ENCODE measurements at regions not wholly inside any gene's neighbourhood (a gene's known extent, or its start where the extent isn't known, plus 50 kb on each side); places are given as distances from the start of the nearest gene placed in this dataset.

DNA sequence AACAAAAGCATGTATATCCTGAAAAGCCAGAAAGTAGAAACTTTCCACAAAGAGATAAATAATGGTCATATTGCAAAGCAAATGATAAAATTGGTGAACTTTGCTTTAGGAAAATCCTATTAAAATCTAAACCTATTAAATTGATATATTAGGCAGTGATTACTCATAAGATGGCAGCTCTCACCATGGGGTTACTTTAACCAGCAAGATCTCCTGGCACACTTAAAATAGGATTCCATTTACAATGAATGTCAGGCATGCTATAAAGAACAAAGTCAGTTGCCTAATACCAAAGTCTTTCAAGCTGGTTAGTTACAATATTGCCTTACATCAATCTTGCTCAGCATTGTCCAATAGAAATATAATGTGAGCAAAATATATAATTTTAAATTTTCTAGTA is 816.2 kb downstream of the BCL11A start:
- no peak for DNase-seq (ENCODE audit: low read depth in 2 of 2)

DNA sequence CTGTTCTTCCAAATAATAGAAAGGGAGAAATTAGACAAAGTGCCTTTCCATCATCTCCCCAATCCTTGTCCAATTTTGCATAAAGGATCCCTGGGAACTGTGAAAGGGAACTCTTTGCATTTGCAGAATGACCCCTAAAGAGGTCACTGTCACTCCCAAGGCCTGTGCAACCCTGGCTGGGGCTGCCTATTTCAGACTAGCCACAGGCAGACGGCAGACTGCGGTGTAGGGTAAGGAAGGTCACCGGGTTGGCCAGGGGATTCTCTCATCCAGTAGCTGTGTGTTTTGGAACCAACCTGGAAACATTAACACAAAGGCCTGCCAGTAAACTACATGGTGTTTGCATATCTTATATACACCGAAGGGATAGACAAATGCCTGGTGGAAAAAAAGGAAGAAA is 818.7 kb downstream of the BCL11A start:
- no peak for DNase-seq (ENCODE audit: low read depth in 2 of 2)

DNA sequence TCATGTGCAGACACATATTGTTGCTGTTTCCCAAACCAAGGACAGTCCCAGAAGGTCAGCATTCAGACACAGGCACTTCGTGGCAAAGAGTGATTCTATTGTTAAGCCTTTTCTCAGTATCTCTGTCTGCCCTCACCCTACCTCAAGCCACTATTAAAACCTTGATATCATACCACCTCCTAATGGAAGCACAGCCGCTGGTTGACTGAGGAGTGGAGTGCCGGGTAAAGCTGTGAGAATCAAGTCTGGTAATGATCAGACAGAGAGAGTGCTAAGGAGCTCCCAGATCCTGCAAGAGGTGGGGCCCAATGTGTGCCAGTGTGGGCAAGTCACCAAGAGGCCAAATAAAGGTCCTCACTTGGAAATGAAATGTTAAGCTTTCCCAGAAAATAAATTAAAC is 819.5 kb downstream of the BCL11A start:
- no peak for DNase-seq (ENCODE audit: low read depth in 2 of 2)

DNA sequence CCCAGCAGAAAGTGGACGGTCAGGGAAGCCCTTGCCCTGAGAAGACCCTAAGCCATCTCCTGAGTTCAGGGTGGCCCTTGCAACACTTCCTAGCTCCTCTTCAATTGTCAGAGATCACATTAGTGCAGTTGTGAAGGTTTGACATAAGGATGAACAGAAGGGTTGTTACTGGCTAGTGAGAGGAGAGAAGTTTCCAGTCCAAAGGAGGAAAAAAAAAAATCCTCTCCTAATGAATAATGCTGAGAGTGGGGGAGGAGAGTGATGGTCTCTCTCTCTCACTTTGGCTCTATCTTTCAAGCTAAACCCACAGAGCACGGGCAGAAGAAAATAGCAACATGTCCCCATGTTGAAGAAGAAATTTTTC is 819.9 kb downstream of the BCL11A start:
- no peak for DNase-seq (ENCODE audit: low read depth in 2 of 2)

DNA sequence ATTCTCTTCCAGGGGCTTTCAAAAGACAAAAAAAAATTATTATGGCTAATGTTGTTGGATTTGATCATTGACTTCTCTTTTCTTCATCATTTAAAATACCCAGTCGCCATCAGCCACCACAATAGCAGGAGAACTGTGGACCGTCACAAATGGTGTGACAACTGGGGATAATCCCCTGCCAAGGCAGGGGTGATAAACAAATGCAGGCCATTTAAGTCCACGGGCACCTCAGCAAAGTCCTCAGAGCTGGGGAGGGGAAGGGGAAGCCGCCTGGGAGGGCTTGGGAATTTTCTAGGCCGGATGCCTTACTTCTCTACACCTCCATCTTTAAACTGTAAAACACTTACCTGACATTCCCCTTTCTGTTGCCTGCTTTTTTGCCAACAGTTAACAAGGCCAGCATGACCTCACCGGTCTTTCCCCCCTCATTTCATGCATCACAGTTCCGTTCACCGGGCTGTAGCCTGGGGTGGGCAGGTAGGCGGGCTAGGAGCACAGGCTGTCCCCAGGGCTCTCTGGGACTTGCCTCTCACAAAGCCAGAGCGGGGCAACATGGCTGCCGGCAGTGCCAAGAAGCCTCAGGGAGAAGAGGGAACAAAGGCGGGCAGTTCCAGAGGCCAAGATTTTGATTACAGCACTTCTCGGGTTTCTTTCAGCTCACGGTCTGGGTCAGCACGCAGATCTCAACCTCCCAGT is 820.4 kb downstream of the BCL11A start:
- no peak for DNase-seq (ENCODE audit: low read depth in 2 of 2)

DNA sequence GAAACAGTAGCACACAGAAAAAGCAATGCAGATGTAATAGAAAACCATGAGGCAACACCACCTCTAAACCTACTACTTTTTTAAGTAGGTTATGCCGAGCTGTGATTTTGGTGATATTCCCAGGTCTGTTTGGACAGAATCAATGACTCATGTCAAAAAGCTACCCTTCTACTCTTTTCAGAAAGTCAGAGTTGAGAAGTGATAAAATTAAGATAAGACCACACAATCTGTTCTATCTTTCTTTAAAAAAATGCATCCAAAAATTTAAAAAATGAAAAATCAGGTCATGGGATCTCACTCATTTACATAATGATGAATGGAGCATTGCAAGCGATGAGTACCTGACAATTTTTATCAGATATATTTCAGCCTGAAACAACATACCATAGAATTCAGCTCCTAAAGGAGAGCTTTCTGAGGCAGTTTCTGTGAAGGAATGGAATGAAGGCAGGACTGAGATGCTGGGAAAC is 826.3 kb downstream of the BCL11A start:
- no peak for DNase-seq (ENCODE audit: low read depth in 2 of 2)

DNA sequence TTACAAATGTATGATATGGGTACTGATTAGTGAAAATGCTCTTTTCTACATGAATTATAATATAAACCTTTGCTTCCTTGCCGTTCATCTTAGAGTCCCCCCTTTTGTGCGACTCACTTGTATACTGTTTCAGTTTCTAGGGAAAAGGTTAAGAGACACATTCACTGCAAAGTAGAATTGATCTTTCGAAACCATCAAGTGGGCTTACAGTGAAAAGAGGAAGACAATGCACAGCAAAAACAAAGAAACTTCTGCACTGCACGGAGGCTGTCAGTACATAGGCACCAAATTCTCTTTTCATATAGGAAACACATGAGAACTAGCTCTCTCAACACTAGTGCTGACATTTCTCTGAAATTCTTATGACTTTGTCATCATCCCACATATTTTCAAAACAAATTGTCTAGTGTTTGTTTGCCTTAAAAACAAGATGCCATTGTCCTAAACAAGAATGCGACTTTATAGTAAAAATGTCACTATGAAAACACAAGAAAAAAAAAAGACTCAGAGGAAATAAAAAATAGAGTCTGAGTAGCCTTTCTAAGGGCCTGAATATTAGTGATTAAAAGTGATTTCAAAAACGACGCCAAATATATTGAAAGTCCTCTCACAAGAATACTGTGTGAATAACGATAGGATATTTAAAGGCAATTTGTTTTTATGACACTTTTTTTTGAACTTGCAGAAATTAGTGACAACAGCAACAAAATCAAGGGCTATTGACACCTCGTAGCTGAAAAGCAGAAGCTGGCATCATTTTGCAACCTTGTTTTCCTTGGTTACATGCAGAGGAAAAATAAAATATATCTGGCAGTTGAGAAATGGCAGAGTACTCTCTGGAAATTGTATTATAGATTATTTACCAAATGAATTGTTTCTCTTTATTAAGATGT is 827.0 kb downstream of the BCL11A start:
- DNase-seq (ENCODE audit: low read depth in 2 of 2): no peak

DNA sequence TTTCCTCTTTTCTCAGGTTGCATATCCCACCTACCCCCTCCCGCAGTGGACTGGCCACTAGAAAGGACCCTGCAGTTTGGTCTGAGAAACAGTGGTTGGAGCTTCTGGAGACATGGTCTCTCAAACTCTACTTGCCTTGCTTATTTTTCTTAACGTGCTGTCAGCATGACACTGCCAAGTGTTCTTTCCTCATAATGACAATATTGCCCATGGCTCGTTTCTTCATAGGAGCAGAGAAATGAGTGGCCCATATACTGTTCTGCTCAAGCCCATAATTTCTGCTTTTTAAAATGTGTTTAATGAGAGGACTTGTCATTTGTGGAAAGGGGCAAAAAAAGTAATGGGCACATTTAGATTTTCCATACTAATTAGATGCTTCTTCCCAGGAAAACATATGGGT is 828.7 kb downstream of the BCL11A start:
- DNase-seq (ENCODE audit: low read depth in 2 of 2): no peak

DNA sequence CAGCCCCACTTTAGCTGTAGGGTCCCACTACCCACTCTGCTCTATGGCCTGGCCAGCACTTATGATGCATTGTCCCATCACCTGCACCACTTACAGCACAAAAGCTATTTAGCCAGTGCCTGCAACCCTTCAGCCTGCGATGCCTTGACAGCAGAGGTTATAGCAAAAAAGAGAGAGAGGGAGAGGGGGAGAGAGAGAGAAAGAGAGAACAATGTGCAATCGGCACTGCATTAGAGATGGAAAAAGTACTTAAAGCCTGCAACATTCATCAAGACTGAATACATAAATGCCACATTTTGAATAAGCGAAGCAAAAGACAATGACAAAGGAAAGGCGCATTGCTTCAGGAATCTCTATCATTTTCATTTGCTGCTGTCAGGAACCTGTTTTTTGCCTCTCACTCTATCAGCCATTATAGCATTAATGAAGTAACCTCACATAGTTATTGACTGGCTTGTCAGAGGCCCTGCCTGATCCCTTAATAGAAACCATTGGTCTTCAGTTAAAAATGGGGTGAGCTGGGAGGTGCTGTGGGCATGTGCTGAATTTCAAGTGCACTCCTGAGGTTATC is 833.1 kb downstream of the BCL11A start:
- no peak for DNase-seq (ENCODE audit: low read depth in 2 of 2)

DNA sequence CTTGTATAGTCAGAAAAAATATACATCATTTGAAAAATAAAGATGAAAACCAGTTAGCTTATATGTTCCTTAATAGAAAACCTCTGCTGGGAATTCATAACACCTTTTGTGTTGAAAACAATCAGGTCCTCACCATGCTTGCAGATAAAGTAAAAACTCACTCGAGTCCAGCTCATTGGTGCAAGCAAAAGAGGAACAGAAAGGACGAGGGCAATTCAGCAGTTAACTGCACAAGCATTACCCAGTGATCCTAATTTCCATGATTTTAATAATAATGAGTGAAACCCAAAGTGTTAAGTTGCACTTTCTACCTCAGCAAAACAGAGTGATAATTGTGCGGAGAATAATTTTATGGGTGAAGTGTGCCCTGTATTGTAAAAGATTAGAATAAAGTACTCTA is 839.9 kb downstream of the BCL11A start:
- DNase-seq (ENCODE audit: low read depth in 2 of 2): no peak

DNA sequence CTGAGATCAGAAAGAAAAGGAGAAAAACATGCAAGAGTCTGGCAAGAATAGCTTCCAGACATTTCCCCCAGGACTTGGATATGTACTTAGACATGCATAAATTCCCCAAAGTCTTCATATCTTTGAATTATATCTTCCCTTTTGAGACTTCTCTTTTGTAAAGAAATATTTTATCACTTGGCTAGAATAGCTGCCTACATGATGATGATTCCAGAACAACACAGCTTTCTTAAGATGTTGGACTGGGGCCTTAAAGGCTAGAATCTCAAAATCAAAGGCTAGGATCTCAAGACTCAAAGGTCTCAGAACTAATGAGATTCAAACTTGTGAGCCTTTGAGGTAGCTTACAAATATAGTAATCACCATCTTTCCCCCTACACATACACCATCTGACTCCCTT is 842.3 kb downstream of the BCL11A start:
- DNase-seq (ENCODE audit: low read depth in 2 of 2): no peak

DNA sequence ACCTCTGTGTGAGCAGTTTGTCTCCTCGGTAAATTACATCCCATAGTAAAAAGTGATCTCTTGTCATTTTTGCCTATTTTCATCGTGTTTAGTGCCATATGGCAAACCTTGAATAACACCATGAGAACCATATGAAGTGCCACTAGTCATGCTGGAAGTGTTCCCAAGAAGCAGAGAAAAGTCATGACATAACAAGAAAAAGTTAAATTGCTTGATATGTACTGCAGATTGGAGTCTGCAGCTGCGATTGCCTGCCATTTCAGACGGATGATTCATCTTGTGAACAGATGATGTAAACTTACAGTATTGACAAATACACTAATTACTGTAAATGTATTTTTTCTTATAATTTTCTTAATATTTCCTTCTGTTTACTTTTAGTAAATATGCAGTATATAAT is 846.7 kb downstream of the BCL11A start:
- no peak for DNase-seq (ENCODE audit: low read depth in 2 of 2)

DNA sequence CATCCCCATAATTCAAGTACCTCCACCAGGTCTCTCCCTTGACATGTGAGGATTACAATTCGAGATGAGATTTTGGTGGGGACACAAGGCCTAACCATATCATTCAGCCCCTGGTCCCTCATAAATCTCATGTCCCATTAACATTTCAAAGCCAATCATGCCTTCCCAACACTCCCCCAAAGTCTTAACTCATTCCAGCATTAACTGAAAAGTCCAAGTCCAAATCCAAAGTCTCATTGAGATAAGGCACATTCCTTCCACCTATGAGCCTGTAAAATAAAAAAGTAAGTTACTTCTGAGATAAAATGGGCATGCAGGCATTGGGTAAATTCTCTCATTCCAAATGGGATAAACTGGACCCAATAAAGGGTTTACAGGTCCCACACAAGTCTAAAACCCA is 849.7 kb downstream of the BCL11A start:
- no peak for DNase-seq (ENCODE audit: low read depth in 2 of 2)

DNA sequence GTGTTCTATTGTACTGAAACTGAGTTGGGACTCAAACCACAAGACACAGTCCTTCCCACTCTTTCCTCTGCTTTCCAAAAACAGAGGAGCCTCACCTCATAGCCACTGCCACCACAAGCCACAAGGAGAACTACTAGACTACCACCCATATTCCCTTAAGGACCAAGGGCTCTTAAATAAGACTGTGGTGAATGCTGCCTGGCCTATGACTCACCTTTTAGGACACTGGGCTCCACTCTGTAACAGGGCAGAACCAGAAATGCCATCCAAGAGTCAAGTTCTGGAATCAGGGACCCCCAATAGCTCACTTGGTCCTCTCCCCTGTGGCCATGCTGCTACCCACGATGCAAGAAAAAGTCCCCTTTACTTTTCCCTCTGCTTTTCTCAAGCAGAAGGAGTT is 851.4 kb downstream of the BCL11A start:
- no peak for DNase-seq (ENCODE audit: low read depth in 2 of 2)

DNA sequence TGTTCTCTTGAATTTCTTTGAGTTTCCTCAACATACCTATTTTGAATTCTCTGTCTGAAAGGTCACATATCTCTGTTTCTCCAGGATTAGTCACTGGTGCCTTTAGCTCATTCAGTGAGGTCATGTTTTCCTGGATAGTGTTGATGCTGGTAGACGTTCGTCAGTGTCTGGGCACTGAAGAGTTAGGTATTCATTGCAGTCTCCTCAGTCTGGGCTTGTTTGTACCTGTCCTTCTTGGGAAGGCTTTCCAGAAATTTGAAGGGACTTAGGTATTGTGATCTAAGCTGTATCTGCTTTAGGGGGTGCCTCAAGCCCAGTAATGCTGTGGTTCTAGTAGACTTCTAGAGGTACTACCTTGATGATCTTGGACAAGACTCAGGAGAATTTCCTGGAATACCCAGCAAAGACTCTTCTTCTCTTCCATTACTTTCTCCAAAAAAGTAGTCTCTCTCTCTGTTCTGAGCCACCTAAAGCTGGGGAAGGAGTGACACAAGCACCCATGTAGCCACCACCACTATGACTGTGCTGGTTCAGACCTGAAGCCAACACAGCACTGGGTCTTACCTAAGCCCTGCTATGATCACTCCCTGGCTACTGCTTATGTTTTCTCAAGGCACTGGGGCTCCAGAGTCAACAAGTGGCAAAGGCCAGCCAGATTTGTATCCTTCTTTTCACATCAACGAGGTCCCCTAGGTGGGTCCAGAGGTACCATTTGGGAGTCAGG is 852.0 kb downstream of the BCL11A start:
- no peak for DNase-seq (ENCODE audit: low read depth in 2 of 2)

DNA sequence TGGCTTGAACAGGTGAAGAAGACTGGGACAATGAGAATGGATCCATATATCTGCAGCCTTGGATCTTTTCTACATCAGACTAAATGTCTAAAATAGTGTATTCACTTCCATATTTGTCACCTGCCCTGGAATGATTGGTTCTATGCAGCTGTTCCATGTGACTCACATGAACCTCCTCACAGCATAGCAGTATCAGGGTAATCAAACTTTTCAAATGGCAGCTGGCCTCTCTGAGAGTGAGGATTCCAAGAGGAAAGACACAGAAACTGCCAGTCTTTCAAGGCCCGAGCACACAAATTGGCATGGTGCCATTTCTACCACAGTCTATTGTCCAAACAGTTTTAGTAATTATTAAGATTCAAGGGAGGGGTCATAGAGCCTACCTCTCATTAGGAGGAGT is 859.3 kb downstream of the BCL11A start:
- no peak for DNase-seq (ENCODE audit: low read depth in 2 of 2)

DNA sequence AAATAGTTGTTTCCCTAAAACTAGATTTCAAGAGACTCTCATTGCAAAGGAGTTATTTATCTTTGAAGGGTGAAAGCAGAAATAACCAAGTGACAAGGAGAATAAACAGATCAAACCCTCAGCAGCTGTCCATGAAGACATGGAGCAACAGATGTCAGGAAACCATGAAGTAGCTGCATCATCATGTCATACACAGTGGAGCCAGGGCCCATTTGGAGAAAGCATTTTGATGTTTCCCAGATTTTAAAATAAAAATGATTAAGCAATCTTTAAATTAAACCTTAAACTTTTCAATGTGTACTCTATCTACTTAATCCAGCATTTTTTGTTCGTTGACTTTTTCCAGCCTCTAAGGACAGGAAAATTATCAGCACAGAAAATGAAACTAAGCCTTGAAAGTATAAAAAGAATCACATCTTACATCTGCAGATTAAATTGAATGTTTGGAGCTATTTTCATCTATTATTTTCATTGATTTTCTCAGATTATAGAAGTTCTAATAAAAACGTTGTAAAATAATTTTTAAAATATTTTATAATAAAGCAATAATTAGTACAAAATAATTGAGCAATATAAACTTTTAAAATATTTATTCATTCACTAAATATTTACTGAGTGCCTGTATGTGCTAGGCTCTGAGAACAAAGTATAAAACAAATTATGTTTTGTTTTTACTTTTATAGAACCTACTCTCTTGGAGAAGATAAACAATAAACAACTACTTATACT is 860.1 kb downstream of the BCL11A start:
- DNase-seq (ENCODE audit: low read depth in 2 of 2): no peak

DNA sequence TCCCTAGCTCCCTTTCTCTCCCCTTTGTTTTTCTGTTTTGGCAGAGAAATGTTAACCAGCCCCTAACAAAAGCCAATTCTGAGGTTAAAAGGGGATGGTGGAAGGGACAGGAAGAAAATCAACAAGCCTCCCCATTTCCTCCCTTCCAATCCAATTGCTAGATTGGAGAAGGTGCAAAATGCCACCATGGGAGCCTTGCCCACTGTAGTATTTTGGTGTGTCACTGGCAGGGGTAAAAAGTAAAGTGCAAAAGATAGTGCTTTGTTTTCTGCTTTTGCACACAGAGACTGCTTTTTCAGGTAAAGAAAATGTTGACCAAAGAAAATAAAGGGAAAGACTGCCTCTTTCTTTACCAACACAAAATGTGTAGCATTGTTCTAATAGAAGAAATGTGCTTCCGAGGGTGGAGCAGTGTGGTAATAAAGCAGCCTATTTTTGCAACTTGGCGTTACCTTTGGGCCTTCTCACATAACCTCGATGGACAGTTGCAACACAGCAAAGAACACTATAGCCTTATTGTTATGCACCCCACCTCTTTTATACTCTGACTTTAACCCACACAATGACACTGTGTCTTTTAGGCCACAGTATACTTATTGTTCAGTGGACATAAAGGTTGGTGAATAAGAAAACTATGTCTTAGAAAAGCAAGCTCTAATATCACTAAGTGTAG is 861.8 kb downstream of the BCL11A start:
- DNase-seq (ENCODE audit: low read depth in 2 of 2): no peak

DNA sequence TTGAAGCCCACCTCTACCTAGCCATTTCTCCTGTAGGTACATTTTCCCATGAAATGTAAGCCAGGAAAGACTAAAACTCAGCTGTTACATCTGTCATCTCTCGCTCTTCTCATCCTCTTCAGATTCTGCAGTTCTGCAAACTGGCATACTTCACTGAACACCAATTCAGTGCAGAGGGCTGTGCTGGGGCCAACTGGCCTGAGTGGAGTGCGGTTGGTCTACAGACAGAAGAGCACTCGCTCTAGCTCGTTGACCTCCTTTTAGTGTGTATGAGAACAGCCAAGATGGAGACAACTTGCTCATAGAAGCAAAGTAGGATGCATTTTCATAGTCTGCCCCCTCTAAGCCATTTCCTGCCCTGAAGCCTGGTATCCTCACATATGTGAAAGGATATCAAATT is 862.6 kb downstream of the BCL11A start:
- DNase-seq (ENCODE audit: low read depth in 2 of 2): no peak

DNA sequence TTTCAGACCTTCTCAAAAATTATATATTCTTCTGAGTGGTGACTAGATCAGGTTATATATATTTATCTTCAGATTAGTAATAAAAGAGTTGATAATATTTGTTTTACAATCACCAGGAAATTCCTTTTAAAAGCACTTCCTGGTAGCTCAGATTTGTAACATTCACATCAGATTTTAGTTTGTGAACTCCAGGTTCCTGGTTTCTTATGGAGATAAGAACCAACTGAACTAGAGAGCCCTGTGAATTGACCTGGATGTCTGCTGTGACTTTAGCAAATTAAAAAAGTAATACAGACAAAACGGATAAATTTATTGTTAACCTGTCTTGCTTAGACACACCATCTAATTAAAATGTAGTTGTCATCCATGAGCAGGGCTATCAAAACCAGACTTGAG is 868.7 kb downstream of the BCL11A start:
- no peak for DNase-seq (ENCODE audit: low read depth in 2 of 2)

DNA sequence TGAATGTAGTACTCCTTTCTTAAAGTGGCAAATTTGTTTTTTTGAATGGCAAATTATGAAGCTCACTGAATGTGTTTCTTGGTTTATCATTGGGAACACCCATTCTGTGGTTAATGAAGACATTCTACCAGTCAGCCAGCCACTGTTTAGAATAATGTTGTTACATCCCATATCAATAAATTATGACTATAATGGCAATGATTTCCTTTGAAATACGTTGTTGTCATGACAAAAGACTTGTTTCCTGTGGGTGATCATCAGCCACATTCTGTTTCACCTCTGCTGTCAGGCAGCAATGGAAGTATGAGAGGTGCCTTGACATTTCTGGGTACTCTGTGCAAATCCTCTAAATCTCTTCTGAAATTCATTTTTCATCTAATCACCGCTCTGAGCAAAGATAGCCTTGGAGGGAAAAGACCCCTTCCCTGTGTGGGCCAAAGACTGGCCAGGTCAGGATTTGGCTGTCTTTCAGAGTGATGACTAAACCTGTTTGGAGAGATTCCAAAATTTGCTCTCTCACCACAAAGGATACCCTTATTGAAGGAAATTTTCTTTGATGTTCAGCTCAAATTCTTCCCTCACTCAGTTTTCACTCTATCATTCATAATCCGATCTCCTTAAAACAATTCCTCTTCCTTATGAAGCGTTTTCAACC is 869.2 kb downstream of the BCL11A start:
- DNase-seq (ENCODE audit: low read depth in 2 of 2): no peak

Data from stimulated activated CD4-positive, alpha-beta T cell treated with anti-CD3 and anti-CD28 coated beads, Interleukin-1b, Interleukin-23, amount 100 ng/mL, for 4 hours (primary cell).